HG02623 (cell line): ENCODE measurements at regions not wholly inside any gene's neighbourhood (a gene's known extent, or its start where the extent isn't known, plus 50 kb on each side); places are given as distances from the start of the nearest gene placed in this dataset.
"Not testable (repeated sequence)": the region's sequence is repeated elsewhere in the genome, so short reads cannot be mapped to it uniquely, and the experiment has no call there.

ENCODE experiments used
- ATAC-seq: cut with Tn5 transposase; IDR thresholded peaks from one replicate; pipeline ENCODE4 v1.9.1; 2021; ENCODE audit warnings: moderate library complexity; ENCODE audit not compliant: unreplicated experiment

- ATAC-seq = not testable (repeated sequence)
Observed at GRCh38 chr1:189225794-189226145, 1251.9 kb downstream of the BRINP3 start.

- ATAC-seq = no peak
Observed at GRCh38 chr1:189226779-189227178, 1250.9 kb downstream of the BRINP3 start.

GRCh38 chr1:189237008-189237407, 1240.7 kb downstream of the BRINP3 start:
- ATAC-seq = no peak

- ATAC-seq = no peak
Observed at GRCh38 chr1:189253601-189254350, 1223.9 kb downstream of the BRINP3 start.

- not testable (repeated sequence) for ATAC-seq
Observed at GRCh38 chr1:189261128-189261527, 1216.5 kb downstream of the BRINP3 start.

GRCh38 chr1:189269011-189269410, 1208.7 kb downstream of the BRINP3 start:
- no peak for ATAC-seq

- ATAC-seq = no peak
Observed at GRCh38 chr1:189274267-189274666, 1203.4 kb downstream of the BRINP3 start.

- no peak for ATAC-seq
Observed at GRCh38 chr1:189275796-189276195, 1201.9 kb downstream of the BRINP3 start.

- ATAC-seq = no peak
Observed at GRCh38 chr1:189289346-189289745, 1188.3 kb downstream of the BRINP3 start.

- no peak for ATAC-seq
Observed at GRCh38 chr1:189301235-189301634, 1176.4 kb downstream of the BRINP3 start.

- no peak for ATAC-seq
Observed at GRCh38 chr1:189305279-189305678, 1172.4 kb downstream of the BRINP3 start.

GRCh38 chr1:189311915-189312314, 1165.7 kb downstream of the BRINP3 start:
- no peak for ATAC-seq

- no peak for ATAC-seq
Observed at GRCh38 chr1:189312499-189312898, 1165.2 kb downstream of the BRINP3 start.

- no peak for ATAC-seq
Observed at GRCh38 chr1:189313488-189313887, 1164.2 kb downstream of the BRINP3 start.

- ATAC-seq = no peak
Observed at GRCh38 chr1:189315035-189315901, 1162.4 kb downstream of the BRINP3 start.

GRCh38 chr1:189323091-189323490, 1154.6 kb downstream of the BRINP3 start:
- ATAC-seq = no peak

GRCh38 chr1:189331071-189331470, 1146.6 kb downstream of the BRINP3 start:
- ATAC-seq = not testable (repeated sequence)

- no peak for ATAC-seq
Observed at GRCh38 chr1:189336115-189337100, 1141.3 kb downstream of the BRINP3 start.

GRCh38 chr1:189349607-189350006, 1128.1 kb downstream of the BRINP3 start:
- ATAC-seq = no peak

- no peak for ATAC-seq
Observed at GRCh38 chr1:189350983-189351616, 1126.6 kb downstream of the BRINP3 start.
